Lower lobe of right lung (tissue), 2 donors: ENCODE measurements at regions not wholly inside any gene's neighbourhood (a gene's known extent, or its start where the extent isn't known, plus 50 kb on each side); places are given as distances from the start of the nearest gene placed in this dataset.

Source experiments
- ATAC-seq, 2 donors: fragments of 200-7000 bp; cut with Tn5 transposase; one replicate each; pipeline ENCODE4 v1.9.1; 2020 to 2022; ENCODE audit warnings: mild to moderate bottlenecking in 2 of 2, moderate library complexity in 2 of 2
- DNase-seq: peaks from one replicate; pipeline ENCODE4 v3.0.0-alpha.2; 2020
- H3K27ac ChIP-seq: fragments of 200-600 bp; one replicate; pipeline ENCODE4 v1.8.0; 2022
- H3K27me3 ChIP-seq: fragments of 200-600 bp; one replicate; pipeline ENCODE4 v1.8.0; 2022; ENCODE audit warnings: low read depth
- H3K36me3 ChIP-seq: fragments of 200-600 bp; one replicate; pipeline ENCODE4 v1.8.0; 2022; ENCODE audit warnings: mild to moderate bottlenecking
- H3K4me1 ChIP-seq: fragments of 200-600 bp; one replicate; pipeline ENCODE4 v1.8.0; 2022
- H3K4me3 ChIP-seq: fragments of 200-600 bp; one replicate; pipeline ENCODE4 v1.8.0; 2022; ENCODE audit warnings: mild to moderate bottlenecking
- H3K9me3 ChIP-seq: fragments of 200-600 bp; one replicate; pipeline ENCODE4 v1.8.0; 2022
- CTCF ChIP-seq: fragments of 200-600 bp; IDR thresholded peaks from one replicate; pipeline ENCODE4 v1.8.0; 2022; ENCODE audit warnings: antibody characterized with exemption, mild to moderate bottlenecking
- intact Hi-C: fragments of 100-400 bp; cut with DNase I; formaldehyde crosslinking; loops from one replicate; pipeline ENCODE4 v1.11.0; 2022
- donor health status: DM: no; HTN: yes; CAD: no; lungs with severe emphysema.

DNA sequence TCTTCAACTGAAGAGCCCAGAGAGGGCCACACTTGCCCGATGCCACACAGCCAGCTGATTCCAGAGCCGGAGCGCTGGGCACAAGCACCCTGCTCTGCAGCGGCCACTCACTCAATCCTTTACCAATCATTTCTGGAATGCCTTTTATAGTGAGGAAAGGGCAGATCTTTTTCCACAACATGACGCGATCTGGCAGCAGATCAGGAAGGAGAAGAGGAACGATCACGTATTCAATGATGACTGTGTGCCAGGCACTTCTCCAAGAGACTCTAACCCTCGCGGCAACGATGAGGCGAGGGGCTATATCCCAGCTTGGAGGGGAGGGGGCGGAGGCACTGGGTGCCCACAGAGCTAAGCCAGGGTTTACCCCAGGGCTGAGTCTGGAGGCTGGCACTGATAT lies 56.3 kb upstream of the TCF20 start:
- ATAC-seq, result no peak
- no peaks in the 10 kb centered on the region for H3K36me3 ChIP-seq
- peaks cover 4% of the 10 kb centered on the region for H3K27me3 ChIP-seq
- no peak for TF ChIP-seq CTCF
- H3K27ac ChIP-seq, result no peak overlapping the region
- intact Hi-C loops, result no loop called here
- peaks cover 7% of the 10 kb centered on the region for H3K4me1 ChIP-seq
- no peaks in the 10 kb centered on the region for H3K9me3 ChIP-seq
- DNase-seq, result no peak
- H3K4me3 ChIP-seq, result no peak overlapping the region

GRCh38 chr22:42326301-42326700 lies 55.8 kb upstream of the TCF20 start:
- H3K4me1 ChIP-seq, result peaks cover 7% of the 10 kb centered on the region
- no peaks in the 10 kb centered on the region for H3K36me3 ChIP-seq
- H3K27me3 ChIP-seq, result peaks cover 4% of the 10 kb centered on the region
- no peak for ATAC-seq
- intact Hi-C loops, result no loop called here
- no peak overlapping the region for H3K27ac ChIP-seq
- no peak for TF ChIP-seq CTCF
- no peaks in the 10 kb centered on the region for H3K9me3 ChIP-seq
- no peak for DNase-seq
- no peak overlapping the region for H3K4me3 ChIP-seq

GRCh38 chr22:42324990-42325710 lies 54.7 kb upstream of the TCF20 start:
- Histone ChIP-seq H3K36me3 (no peaks in the 10 kb centered on the region), H3K27me3 (no peaks in the 10 kb centered on the region), H3K4me3 (no peak overlapping the region), H3K9me3 (no peaks in the 10 kb centered on the region), H3K4me1 (peaks cover 7% of the 10 kb centered on the region), H3K27ac (no peak overlapping the region)
- intact Hi-C loops, result no loop called here
- no peak for TF ChIP-seq CTCF
- ATAC-seq (peak in 1 of 2 donors; percentile 23), DNase-seq (no peak)

DNA sequence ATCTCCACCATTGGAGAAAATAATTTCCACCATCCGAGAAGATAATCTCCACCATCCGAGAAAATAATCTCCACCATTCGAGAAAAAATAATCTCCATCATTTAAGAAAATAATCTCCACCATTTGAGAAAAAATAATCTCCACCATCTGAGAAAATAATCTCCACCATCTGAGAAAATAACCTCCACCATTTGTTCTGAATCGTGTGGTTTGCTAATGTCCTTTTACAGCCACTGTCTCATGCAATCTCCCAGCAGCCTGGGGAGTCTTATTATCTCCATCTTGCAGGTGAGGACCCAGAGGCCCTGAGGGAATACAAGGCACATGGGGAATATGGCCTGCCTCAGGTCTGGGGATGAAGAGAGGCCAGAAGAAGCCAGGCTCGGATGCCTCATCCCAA lies 54.1 kb upstream of the TCF20 start:
- ATAC-seq, result no peak

GRCh38 chr22:42323971-42324370 lies 53.5 kb upstream of the TCF20 start:
- Histone ChIP-seq H3K36me3 (no peaks in the 10 kb centered on the region), H3K27me3 (no peaks in the 10 kb centered on the region), H3K4me3 (no peak overlapping the region), H3K9me3 (no peaks in the 10 kb centered on the region), H3K27ac (no peak overlapping the region), H3K4me1 (peaks cover 7% of the 10 kb centered on the region)
- intact Hi-C loops, result no loop called here
- ATAC-seq (no peak), DNase-seq (no peak)
- TF ChIP-seq CTCF, result no peak

More for the DNA sequence above, 54.1 kb upstream of the TCF20 start:
- Histone ChIP-seq H3K4me3 (no peak overlapping the region), H3K4me1 (peaks cover 7% of the 10 kb centered on the region), H3K27ac (no peak overlapping the region), H3K36me3 (no peaks in the 10 kb centered on the region), H3K27me3 (no peaks in the 10 kb centered on the region), H3K9me3 (no peaks in the 10 kb centered on the region)
- intact Hi-C loops, result no loop called here
- DNase-seq, result no peak
- TF ChIP-seq CTCF, result no peak
